Left forelimb (tissue), 1 donor: ENCODE measurements at regions not wholly inside any gene's neighbourhood (a gene's known extent, or its start where the extent isn't known, plus 50 kb on each side); places are given as distances from the start of the nearest gene placed in this dataset.
"Not testable (repeated sequence)": the region's sequence is repeated elsewhere in the genome, so short reads cannot be mapped to it uniquely, and the experiment has no call there.

Source experiments
- DNase-seq: peaks from one replicate; pipeline ENCODE4 v3.0.0-alpha.2; 2018; ENCODE audit warnings: low spot score

GRCh38 chr7:32648408-32649156 lies 153.3 kb downstream of the AVL9 start:
- DNase-seq = no peak

GRCh38 chr7:32645255-32645654 lies 150.0 kb downstream of the AVL9 start:
- DNase-seq = not testable (repeated sequence)

DNA sequence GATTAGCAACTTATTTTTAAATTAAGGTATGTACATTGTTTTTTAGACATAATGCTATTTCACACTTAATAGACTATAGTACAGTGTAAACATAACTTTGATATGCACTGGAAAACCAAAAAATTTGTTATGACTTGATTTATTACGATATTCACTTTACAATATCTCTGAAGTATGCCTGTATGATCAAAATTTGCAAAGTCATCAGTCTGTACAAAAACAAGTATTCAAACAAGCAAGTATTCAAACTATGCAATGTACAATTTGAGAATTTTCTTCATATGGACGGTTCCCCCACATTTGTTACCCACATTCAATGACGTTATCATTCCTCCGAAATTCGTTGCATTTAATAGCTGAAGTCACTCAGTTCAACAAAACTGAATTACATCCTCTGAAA lies 147.9 kb downstream of the AVL9 start:
- no peak for DNase-seq

GRCh38 chr7:32639122-32639521 lies 143.8 kb downstream of the AVL9 start:
- DNase-seq = no peak

- not testable (repeated sequence) for DNase-seq
These were observed 143.3 kb downstream of the AVL9 start for GRCh38 chr7:32638479-32639121.
